K562 (cell line): ENCODE measurements at regions not wholly inside any gene's neighbourhood (a gene's known extent, or its start where the extent isn't known, plus 50 kb on each side); places are given as distances from the start of the nearest gene placed in this dataset.
"Not testable (repeated sequence)": the region's sequence is repeated elsewhere in the genome, so short reads cannot be mapped to it uniquely, and the experiment has no call there.

Experiments used
- ATAC-seq: fragments of 200-7000 bp; cut with Tn5 transposase; 3 replicates; pipeline ENCODE4 v1.9.1; 2020; ENCODE audit warnings: moderate library complexity
- BruUV-seq: library from RNA; stranded (reverse); fragments of 400-500 nt; replicated peaks from 2 replicates; lab custom pipeline; 2021; lab: Mats Ljungman, UMichigan
- CTCF ChIA-PET: fragments of 300-600 bp; formaldehyde crosslinking; extraction: SDS; loops from one replicate; lab custom pipeline; 2021; ENCODE audit warnings: low intra/inter-chr PET ratio; lab: Yijun Ruan, JAX
- POLR2A ChIA-PET: fragments of 300-600, 350-650 bp; sonication (Branson Sonifier 250); formaldehyde crosslinking; extraction: SDS; loops from one replicate; lab custom pipeline; 2021; ENCODE audit warnings: antibody characterized with exemption, inconsistent platforms; lab: Yijun Ruan, JAX
- DNase-seq, 4 experiments: peaks; one replicate each; pipeline versions ENCODE4 v3.0.0 to v3.0.0-alpha.2; 2011 to 2018; ENCODE audit warnings: low spot score in 3 of 4, mixed read lengths in 3 of 4; ENCODE audit errors: extremely low read depth in 1 of 4
- FAIRE-seq: peaks from 2 replicates; lab custom pipeline; 2011; peaks lifted over from hg19 to GRCh38; lab: Jason Lieb, UNC
- H2AFZ ChIP-seq: 2 replicates; pipeline ENCODE4 v1.6.0; 2011; ENCODE audit warnings: low read depth, low read length, control low read depth, inconsistent platforms
- H3K27ac ChIP-seq: fragments of 200-600 bp; 3 replicates; pipeline ENCODE4 v1.8.0; 2011; ENCODE audit warnings: low read depth, mild to moderate bottlenecking, control low read depth, inconsistent platforms, low read length, moderate library complexity, mixed read lengths; ENCODE audit errors: extremely low read depth
- H3K27me3 ChIP-seq, 2 experiments: fragments of 300-600 bp in 1 of 2; 2 replicates in 1 of 2; 3 replicates in 1 of 2; pipeline versions ENCODE4 v1.6.0 to v1.8.0; 2011; ENCODE audit warnings: inconsistent platforms in 2 of 2, low read length in 2 of 2, mild to moderate bottlenecking in 1 of 2, mixed read lengths in 1 of 2, moderate library complexity in 1 of 2; ENCODE audit not compliant: control insufficient read depth in 2 of 2, insufficient read depth in 2 of 2
- H3K36me3 ChIP-seq: fragments of 300-600 bp; 3 replicates; pipeline ENCODE4 v1.8.0; 2011; ENCODE audit warnings: mild to moderate bottlenecking, low read length, inconsistent platforms; ENCODE audit not compliant: control insufficient read depth, insufficient read depth
- H3K4me1 ChIP-seq, 2 experiments: fragments of 200-600 bp in 1 of 2; replicated peaks in 1 of 2; 2 replicates in 1 of 2; 3 replicates in 1 of 2; pipeline versions ENCODE4 v1.5.1 to v1.8.0; 2011; ENCODE audit warnings: inconsistent platforms in 2 of 2, low read length in 2 of 2, mild to moderate bottlenecking in 1 of 2, mixed read lengths in 1 of 2, moderate library complexity in 1 of 2; ENCODE audit not compliant: control insufficient read depth in 2 of 2, insufficient read depth in 2 of 2
- H3K4me2 ChIP-seq: 2 replicates; pipeline ENCODE4 v1.6.1; 2011; ENCODE audit warnings: low read length, control low read depth, inconsistent platforms, mixed read lengths; ENCODE audit not compliant: insufficient read depth
- H3K4me3 ChIP-seq: fragments of 200-600 bp; sonication (generic), shearing (Covaris generic); 2 replicates; pipeline ENCODE4 v1.5.1; 2016; ENCODE audit warnings: control low read depth, inconsistent platforms
- H3K79me2 ChIP-seq: fragments of 200-600 bp; 3 replicates; pipeline ENCODE4 v1.8.0; 2011; ENCODE audit warnings: low read length, inconsistent platforms; ENCODE audit not compliant: control insufficient read depth, insufficient read depth
- H3K9ac ChIP-seq, 2 experiments: 2 replicates each; pipeline versions ENCODE4 v1.6.0 to v1.6.1; 2011; ENCODE audit warnings: low read depth in 2 of 2, low read length in 2 of 2, control low read depth in 1 of 2, inconsistent platforms in 1 of 2, mild to moderate bottlenecking in 1 of 2, mixed read lengths in 1 of 2; ENCODE audit not compliant: insufficient read depth in 1 of 2
- H3K9me1 ChIP-seq: one replicate; pipeline ENCODE4 v1.6.0; 2011; ENCODE audit warnings: inconsistent platforms, mild to moderate bottlenecking, low read length, moderate library complexity; ENCODE audit not compliant: control insufficient read depth, insufficient read depth
- H3K9me3 ChIP-seq: replicated peaks from 2 replicates; pipeline ENCODE4 v1.5.1; 2011; ENCODE audit warnings: low read depth, low read length, inconsistent platforms; ENCODE audit not compliant: control insufficient read depth, insufficient read depth
- H4K20me1 ChIP-seq: replicated peaks from 2 replicates; pipeline ENCODE4 v1.6.1; 2011; ENCODE audit warnings: low read length, inconsistent platforms, mixed read lengths; ENCODE audit not compliant: control insufficient read depth, insufficient read depth
- BCOR ChIP-seq: fragments of 450-650 bp; IDR thresholded peaks from 2 replicates; pipeline ENCODE4 v1.6.1; 2016
- CHAMP1 ChIP-seq: fragments of 450-650 bp; IDR thresholded peaks from 2 replicates; pipeline ENCODE4 v1.6.1; 2016; ENCODE audit warnings: mild to moderate bottlenecking
- KDM1A ChIP-seq, 2 experiments: fragments of 450-650 bp; IDR thresholded peaks; 2 replicates each; pipeline ENCODE4 v1.6.1; 2016; ENCODE audit warnings: mild to moderate bottlenecking in 2 of 2
- RBM25 ChIP-seq: fragments of 200-400 bp; formaldehyde crosslinking; IDR thresholded peaks from 2 replicates; pipeline ENCODE4 v1.6.1; 2018; ENCODE audit warnings: low read length, low read depth, moderate library complexity; ENCODE audit not compliant: severe bottlenecking
- ZNF146 ChIP-seq: IDR thresholded peaks from one replicate; pipeline ENCODE4 v1.6.1; 2018; ENCODE audit warnings: missing compliant biosample characterization; ENCODE audit not compliant: unreplicated experiment
- WGBS: fragments of 100-300 bp; shearing (Covaris generic); methylation state at CpG from one replicate; pipeline ENCODE4 v1.1.6; 2016; ENCODE audit warnings: low coverage, mixed read lengths; ENCODE audit not compliant: insufficient coverage; ENCODE audit errors: missing lambda C conversion rate; 5-methylcytosine and 5-hydroxymethylcytosine counted together
- in situ Hi-C: fragments of 300-500 bp; cut with MboI; formaldehyde crosslinking; loops from 4 replicates; pipeline ENCODE4 v1.15.0; 2018; ENCODE audit warnings: inconsistent platforms, mixed read lengths
- intact Hi-C: fragments of 100-400 bp; cut with micrococcal nuclease; formaldehyde crosslinking; loops from 2 replicates; pipeline ENCODE4 v1.14.2; 2022

- H2AFZ ChIP-seq, H3K4me1 ChIP-seq, H3K9ac ChIP-seq, H4K20me1 ChIP-seq, H3K79me2 ChIP-seq, ATAC-seq, H3K4me2 ChIP-seq, H3K9me3 ChIP-seq, H3K9me1 ChIP-seq, in situ Hi-C loops, H3K4me3 ChIP-seq, BruUV-seq, H3K27ac ChIP-seq, H3K27me3 ChIP-seq, intact Hi-C loops, FAIRE-seq, DNase-seq, CTCF ChIA-PET, H3K36me3 ChIP-seq: not testable (repeated sequence)
- TF ChIP-seq KDM1A (IDR thresholded peaks at IDR 0.05) (peak; percentile 23 to 68; a peak in 3 of 4 replicates), CHAMP1 (peak; percentile 61; the same call in 1 of the 2 replicates), ZNF146 (peak; percentile 96), BCOR (peak; percentile 76), RBM25 (peak; percentile 44)
- POLR2A ChIA-PET, result interaction anchor here (0.5 kb wide), 1 partner anchor 12 kb away, joined by 4 read pairs; no protein-coding TSS in a partner anchor
- 71% methylated on average over 1 of the region's 1 CpG for WGBS
Observed at GRCh38 chr6:51008693-51009092, 190.0 kb downstream of the TFAP2B start.
